SK-N-SH (cell line): ENCODE measurements at regions not wholly inside any gene's neighbourhood (a gene's known extent, or its start where the extent isn't known, plus 50 kb on each side); places are given as distances from the start of the nearest gene placed in this dataset.

ENCODE experiments used
- CTCF ChIA-PET: fragments of 300-600, 350-600 bp; formaldehyde crosslinking; extraction: SDS; loops from one replicate; lab custom pipeline; 2021; lab: Yijun Ruan, JAX
- POLR2A ChIA-PET: fragments of 350-600 bp; sonication (Branson Sonifier 250); formaldehyde crosslinking; extraction: SDS; loops from one replicate; lab custom pipeline; 2020; ENCODE audit warnings: antibody characterized with exemption, inconsistent platforms; lab: Yijun Ruan, JAX
- DNase-seq: peaks from one replicate; pipeline ENCODE4 v3.0.0; 2012
- H2AFZ ChIP-seq: fragments of 200-600 bp; sonication (generic); 2 replicates; pipeline ENCODE4 v1.8.1; 2016; ENCODE audit warnings: antibody characterized with exemption, mild to moderate bottlenecking, low read depth
- H3F3A ChIP-seq: fragments of 200-600 bp; sonication (generic); replicated peaks from 2 replicates; pipeline ENCODE3; 2016; ENCODE audit warnings: antibody characterized with exemption, mild to moderate bottlenecking; ENCODE audit not compliant: insufficient read depth
- H3K27ac ChIP-seq, 2 experiments: fragments of 200-500 bp in 1 of 2; fragments of 200-600 bp in 1 of 2; sonication (Bioruptor generic) in 1 of 2; sonication (generic), shearing (Covaris generic) in 1 of 2; 2 replicates each; pipeline versions ENCODE4 v1.5.1 to v1.6.1; 2014 to 2016; ENCODE audit warnings: low read depth in 2 of 2, inconsistent platforms in 1 of 2, low read length in 1 of 2, mild to moderate bottlenecking in 1 of 2, mixed read lengths in 1 of 2
- H3K27me3 ChIP-seq: fragments of 200-600 bp; sonication (generic), shearing (Covaris generic); 2 replicates; pipeline ENCODE4 v1.6.1; 2016; ENCODE audit warnings: mixed run types; ENCODE audit not compliant: insufficient read depth
- H3K36me3 ChIP-seq, 2 experiments: fragments of 200-500 bp in 1 of 2; fragments of 200-600 bp in 1 of 2; sonication (Bioruptor generic) in 1 of 2; sonication (generic) in 1 of 2; replicated peaks in 1 of 2; 2 replicates each; pipeline versions ENCODE3 to v1.5.1; 2014 to 2016; ENCODE audit warnings: low read length in 1 of 2, mild to moderate bottlenecking in 1 of 2; ENCODE audit not compliant: insufficient read depth in 2 of 2, control insufficient read depth in 1 of 2
- H3K4me1 ChIP-seq, 2 experiments: fragments of 200-500 bp in 1 of 2; fragments of 200-600 bp in 1 of 2; sonication (Bioruptor generic) in 1 of 2; sonication (generic), shearing (Covaris generic) in 1 of 2; 2 replicates each; pipeline versions ENCODE4 v1.5.1 to v1.6.1; 2014 to 2016; ENCODE audit warnings: low read depth in 1 of 2, low read length in 1 of 2, mixed run types in 1 of 2; ENCODE audit not compliant: insufficient read depth in 2 of 2, control insufficient read depth in 1 of 2
- H3K4me2 ChIP-seq: fragments of 200-600 bp; sonication (generic), shearing (Covaris generic); 2 replicates; pipeline ENCODE4 v1.6.1; 2017; ENCODE audit warnings: mixed run types
- H3K4me3 ChIP-seq, 2 experiments: fragments of 200-500 bp in 1 of 2; fragments of 200-600 bp in 1 of 2; sonication (Bioruptor generic) in 1 of 2; sonication (generic), shearing (Covaris generic) in 1 of 2; 2 replicates each; pipeline versions ENCODE4 v1.5.1 to v1.8.1; 2014 to 2016; ENCODE audit warnings: low read depth in 2 of 2, inconsistent platforms in 1 of 2, low read length in 1 of 2, mild to moderate bottlenecking in 1 of 2, mixed read lengths in 1 of 2, moderate library complexity in 1 of 2
- H3K79me2 ChIP-seq: fragments of 200-600 bp; sonication (generic); 2 replicates; pipeline ENCODE4 v1.8.1; 2017; ENCODE audit warnings: mild to moderate bottlenecking; ENCODE audit not compliant: insufficient read depth
- H3K9ac ChIP-seq: fragments of 200-600 bp; sonication (generic); 2 replicates; pipeline ENCODE4 v1.6.1; 2017; ENCODE audit warnings: mixed run types
- H3K9me2 ChIP-seq: fragments of 200-600 bp; sonication (generic); 2 replicates; pipeline ENCODE4 v1.6.1; 2017; ENCODE audit warnings: mixed run types
- H3K9me3 ChIP-seq: fragments of 200-600 bp; sonication (generic); 2 replicates; pipeline ENCODE4 v1.6.1; 2017; ENCODE audit warnings: mixed run types, mild to moderate bottlenecking, moderate library complexity
- H4K20me1 ChIP-seq: fragments of 200-600 bp; sonication (generic); 2 replicates; pipeline ENCODE4 v1.6.1; 2017; ENCODE audit warnings: mild to moderate bottlenecking, mixed run types; ENCODE audit not compliant: insufficient read depth
- FOSL2 ChIP-seq: IDR thresholded peaks from 2 replicates; pipeline ENCODE4 v1.4.0; 2012; ENCODE audit warnings: low read depth, mild to moderate bottlenecking, moderate library complexity, borderline replicate concordance
- FOXJ3 ChIP-seq: sonication (generic); formaldehyde crosslinking; IDR thresholded peaks from 2 replicates; pipeline ENCODE4 v1.5.1; 2020; ENCODE audit warnings: mild to moderate bottlenecking, missing genetic modification reagents
- FOXM1 ChIP-seq: IDR thresholded peaks from 2 replicates; pipeline ENCODE4 v1.4.0; 2012; ENCODE audit warnings: low read depth, mild to moderate bottlenecking
- GABPA ChIP-seq: IDR thresholded peaks from 2 replicates; pipeline ENCODE4 v1.4.0; 2012; ENCODE audit warnings: low read depth, mild to moderate bottlenecking
- MEF2A ChIP-seq: IDR thresholded peaks from 2 replicates; pipeline ENCODE4 v1.4.0; 2012; ENCODE audit warnings: low read depth, borderline replicate concordance
- NFIC ChIP-seq: IDR thresholded peaks from 2 replicates; pipeline ENCODE4 v1.4.0; 2012; ENCODE audit warnings: borderline replicate concordance
- RAD21 ChIP-seq: IDR thresholded peaks from 2 replicates; pipeline ENCODE4 v1.6.1; 2012; ENCODE audit warnings: mild to moderate bottlenecking, low read length
- RCOR1 ChIP-seq: fragments of 150-350 bp; IDR thresholded peaks from 2 replicates; pipeline ENCODE4 v1.6.1; 2017; ENCODE audit warnings: antibody characterized with exemption, low read length
- RXRA ChIP-seq: IDR thresholded peaks from 2 replicates; pipeline ENCODE4 v1.4.0; 2012; ENCODE audit warnings: low read depth, mild to moderate bottlenecking, borderline replicate concordance
- SIN3A ChIP-seq: IDR thresholded peaks from 2 replicates; pipeline ENCODE4 v1.6.1; 2012; ENCODE audit warnings: low read depth, mild to moderate bottlenecking, low read length, moderate library complexity, borderline replicate concordance
- SMC3 ChIP-seq: IDR thresholded peaks from 2 replicates; pipeline ENCODE4 v1.6.1; 2012; ENCODE audit warnings: low read depth, low read length, improper control_type of control experiment
- TCF12 ChIP-seq: IDR thresholded peaks from 2 replicates; pipeline ENCODE4 v1.4.0; 2012
- TF ChIP-seq, protein P1 (sequence below): IDR thresholded peaks from 2 replicates; pipeline ENCODE4 v1.4.0; 2012; ENCODE audit warnings: low read depth, borderline replicate concordance
- TF ChIP-seq, protein P2 (sequence below): IDR thresholded peaks from 2 replicates; pipeline ENCODE4; 2012
- TF ChIP-seq, protein P3 (sequence below): IDR thresholded peaks from 2 replicates; pipeline ENCODE4 v1.4.0; 2012; ENCODE audit warnings: low read depth
- TF ChIP-seq, protein P4 (sequence below): fragments of 200-600 bp; sonication (generic); IDR thresholded peaks from 2 replicates; pipeline ENCODE4 v1.6.1; 2017; ENCODE audit warnings: antibody characterized with exemption, mild to moderate bottlenecking, moderate library complexity
- TF ChIP-seq, protein P5 (sequence below): IDR thresholded peaks from 2 replicates; pipeline ENCODE4 v1.6.1; 2012; ENCODE audit warnings: mild to moderate bottlenecking, low read depth, low read length, moderate library complexity
- TF ChIP-seq, protein P6 (sequence below): IDR thresholded peaks from 2 replicates; pipeline ENCODE4 v1.4.0; 2012; ENCODE audit warnings: low read depth, borderline replicate concordance

DNA sequence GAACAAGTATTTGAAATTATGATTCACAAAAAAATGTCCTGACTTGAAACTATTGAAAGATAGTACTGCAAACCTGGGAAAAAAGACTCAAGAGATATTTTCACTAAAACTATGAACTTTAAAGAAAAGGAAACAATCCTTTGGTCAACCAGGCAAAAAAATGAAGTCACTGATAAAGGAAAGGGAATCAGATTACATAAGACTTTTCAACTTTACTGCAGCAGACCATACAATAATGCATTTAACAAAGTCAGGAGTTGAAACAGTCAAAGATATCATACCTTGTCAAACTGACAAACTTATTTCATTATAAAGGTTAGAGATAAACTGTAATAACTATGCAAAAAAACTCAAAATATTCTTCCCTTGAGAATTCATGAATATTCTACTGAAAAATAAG is 361.6 kb downstream of the DLEU7 start:
- no peak overlapping the region for H3K9ac ChIP-seq
- no peaks in the 10 kb centered on the region for H3K9me2 ChIP-seq
- peaks cover 0 to 10% of the 10 kb centered on the region in 2 experiments; a peak in 2 of 4 replicates for H3K4me1 ChIP-seq
- H3K9me3 ChIP-seq: no peaks in the 10 kb centered on the region
- DNase-seq: no peak
- no peak overlapping the region for H3K4me2 ChIP-seq
- no peaks in the 10 kb centered on the region for H3F3A ChIP-seq
- no peaks in the 10 kb centered on the region for H3K79me2 ChIP-seq
- no peaks in the 10 kb centered on the region for H3K27me3 ChIP-seq
- CTCF ChIA-PET: no interaction called here
- POLR2A ChIA-PET: no interaction called here
- H3K4me3 ChIP-seq: no peak overlapping the region
- no peak overlapping the region for H2AFZ ChIP-seq
- H3K27ac ChIP-seq: no peak overlapping the region
- no peaks in the 10 kb centered on the region for H3K36me3 ChIP-seq
- H4K20me1 ChIP-seq: no peaks in the 10 kb centered on the region
- TF ChIP-seq SMC3 (no peak), TCF12 (no peak), MEF2A (no peak), RCOR1 (no peak), FOSL2 (no peak), GABPA (no peak), FOXJ3 (CRISPR knock-in tag) (no peak), RAD21 (no peak), RXRA (no peak), FOXM1 (no peak), NFIC (no peak), SIN3A (no peak)
- TF ChIP-seq, protein P1, sequence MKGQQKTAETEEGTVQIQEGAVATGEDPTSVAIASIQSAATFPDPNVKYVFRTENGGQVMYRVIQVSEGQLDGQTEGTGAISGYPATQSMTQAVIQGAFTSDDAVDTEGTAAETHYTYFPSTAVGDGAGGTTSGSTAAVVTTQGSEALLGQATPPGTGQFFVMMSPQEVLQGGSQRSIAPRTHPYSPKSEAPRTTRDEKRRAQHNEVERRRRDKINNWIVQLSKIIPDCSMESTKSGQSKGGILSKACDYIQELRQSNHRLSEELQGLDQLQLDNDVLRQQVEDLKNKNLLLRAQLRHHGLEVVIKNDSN: no peak
- TF ChIP-seq, protein P2, sequence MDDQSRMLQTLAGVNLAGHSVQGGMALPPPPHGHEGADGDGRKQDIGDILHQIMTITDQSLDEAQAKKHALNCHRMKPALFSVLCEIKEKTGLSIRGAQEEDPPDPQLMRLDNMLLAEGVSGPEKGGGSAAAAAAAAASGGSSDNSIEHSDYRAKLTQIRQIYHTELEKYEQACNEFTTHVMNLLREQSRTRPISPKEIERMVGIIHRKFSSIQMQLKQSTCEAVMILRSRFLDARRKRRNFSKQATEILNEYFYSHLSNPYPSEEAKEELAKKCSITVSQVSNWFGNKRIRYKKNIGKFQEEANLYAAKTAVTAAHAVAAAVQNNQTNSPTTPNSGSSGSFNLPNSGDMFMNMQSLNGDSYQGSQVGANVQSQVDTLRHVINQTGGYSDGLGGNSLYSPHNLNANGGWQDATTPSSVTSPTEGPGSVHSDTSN: no peak
- TF ChIP-seq, protein P3, sequence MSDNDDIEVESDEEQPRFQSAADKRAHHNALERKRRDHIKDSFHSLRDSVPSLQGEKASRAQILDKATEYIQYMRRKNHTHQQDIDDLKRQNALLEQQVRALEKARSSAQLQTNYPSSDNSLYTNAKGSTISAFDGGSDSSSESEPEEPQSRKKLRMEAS: no peak
- TF ChIP-seq, protein P4, sequence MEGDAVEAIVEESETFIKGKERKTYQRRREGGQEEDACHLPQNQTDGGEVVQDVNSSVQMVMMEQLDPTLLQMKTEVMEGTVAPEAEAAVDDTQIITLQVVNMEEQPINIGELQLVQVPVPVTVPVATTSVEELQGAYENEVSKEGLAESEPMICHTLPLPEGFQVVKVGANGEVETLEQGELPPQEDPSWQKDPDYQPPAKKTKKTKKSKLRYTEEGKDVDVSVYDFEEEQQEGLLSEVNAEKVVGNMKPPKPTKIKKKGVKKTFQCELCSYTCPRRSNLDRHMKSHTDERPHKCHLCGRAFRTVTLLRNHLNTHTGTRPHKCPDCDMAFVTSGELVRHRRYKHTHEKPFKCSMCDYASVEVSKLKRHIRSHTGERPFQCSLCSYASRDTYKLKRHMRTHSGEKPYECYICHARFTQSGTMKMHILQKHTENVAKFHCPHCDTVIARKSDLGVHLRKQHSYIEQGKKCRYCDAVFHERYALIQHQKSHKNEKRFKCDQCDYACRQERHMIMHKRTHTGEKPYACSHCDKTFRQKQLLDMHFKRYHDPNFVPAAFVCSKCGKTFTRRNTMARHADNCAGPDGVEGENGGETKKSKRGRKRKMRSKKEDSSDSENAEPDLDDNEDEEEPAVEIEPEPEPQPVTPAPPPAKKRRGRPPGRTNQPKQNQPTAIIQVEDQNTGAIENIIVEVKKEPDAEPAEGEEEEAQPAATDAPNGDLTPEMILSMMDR: no peak
- TF ChIP-seq, protein P5, sequence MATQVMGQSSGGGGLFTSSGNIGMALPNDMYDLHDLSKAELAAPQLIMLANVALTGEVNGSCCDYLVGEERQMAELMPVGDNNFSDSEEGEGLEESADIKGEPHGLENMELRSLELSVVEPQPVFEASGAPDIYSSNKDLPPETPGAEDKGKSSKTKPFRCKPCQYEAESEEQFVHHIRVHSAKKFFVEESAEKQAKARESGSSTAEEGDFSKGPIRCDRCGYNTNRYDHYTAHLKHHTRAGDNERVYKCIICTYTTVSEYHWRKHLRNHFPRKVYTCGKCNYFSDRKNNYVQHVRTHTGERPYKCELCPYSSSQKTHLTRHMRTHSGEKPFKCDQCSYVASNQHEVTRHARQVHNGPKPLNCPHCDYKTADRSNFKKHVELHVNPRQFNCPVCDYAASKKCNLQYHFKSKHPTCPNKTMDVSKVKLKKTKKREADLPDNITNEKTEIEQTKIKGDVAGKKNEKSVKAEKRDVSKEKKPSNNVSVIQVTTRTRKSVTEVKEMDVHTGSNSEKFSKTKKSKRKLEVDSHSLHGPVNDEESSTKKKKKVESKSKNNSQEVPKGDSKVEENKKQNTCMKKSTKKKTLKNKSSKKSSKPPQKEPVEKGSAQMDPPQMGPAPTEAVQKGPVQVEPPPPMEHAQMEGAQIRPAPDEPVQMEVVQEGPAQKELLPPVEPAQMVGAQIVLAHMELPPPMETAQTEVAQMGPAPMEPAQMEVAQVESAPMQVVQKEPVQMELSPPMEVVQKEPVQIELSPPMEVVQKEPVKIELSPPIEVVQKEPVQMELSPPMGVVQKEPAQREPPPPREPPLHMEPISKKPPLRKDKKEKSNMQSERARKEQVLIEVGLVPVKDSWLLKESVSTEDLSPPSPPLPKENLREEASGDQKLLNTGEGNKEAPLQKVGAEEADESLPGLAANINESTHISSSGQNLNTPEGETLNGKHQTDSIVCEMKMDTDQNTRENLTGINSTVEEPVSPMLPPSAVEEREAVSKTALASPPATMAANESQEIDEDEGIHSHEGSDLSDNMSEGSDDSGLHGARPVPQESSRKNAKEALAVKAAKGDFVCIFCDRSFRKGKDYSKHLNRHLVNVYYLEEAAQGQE: no peak
- TF ChIP-seq, protein P6, sequence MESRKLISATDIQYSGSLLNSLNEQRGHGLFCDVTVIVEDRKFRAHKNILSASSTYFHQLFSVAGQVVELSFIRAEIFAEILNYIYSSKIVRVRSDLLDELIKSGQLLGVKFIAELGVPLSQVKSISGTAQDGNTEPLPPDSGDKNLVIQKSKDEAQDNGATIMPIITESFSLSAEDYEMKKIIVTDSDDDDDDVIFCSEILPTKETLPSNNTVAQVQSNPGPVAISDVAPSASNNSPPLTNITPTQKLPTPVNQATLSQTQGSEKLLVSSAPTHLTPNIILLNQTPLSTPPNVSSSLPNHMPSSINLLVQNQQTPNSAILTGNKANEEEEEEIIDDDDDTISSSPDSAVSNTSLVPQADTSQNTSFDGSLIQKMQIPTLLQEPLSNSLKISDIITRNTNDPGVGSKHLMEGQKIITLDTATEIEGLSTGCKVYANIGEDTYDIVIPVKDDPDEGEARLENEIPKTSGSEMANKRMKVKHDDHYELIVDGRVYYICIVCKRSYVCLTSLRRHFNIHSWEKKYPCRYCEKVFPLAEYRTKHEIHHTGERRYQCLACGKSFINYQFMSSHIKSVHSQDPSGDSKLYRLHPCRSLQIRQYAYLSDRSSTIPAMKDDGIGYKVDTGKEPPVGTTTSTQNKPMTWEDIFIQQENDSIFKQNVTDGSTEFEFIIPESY: no peak
